GM23338 (cell line): ENCODE measurements at regions not wholly inside any gene's neighbourhood (a gene's known extent, or its start where the extent isn't known, plus 50 kb on each side); places are given as distances from the start of the nearest gene placed in this dataset.

Experiments used
- ATAC-seq: fragments of 200-7000 bp; cut with Tn5 transposase; 3 replicates; pipeline ENCODE4 v1.9.1; 2020
- DNase-seq: peaks from one replicate; pipeline ENCODE4 v3.0.0-alpha.2; 2015; ENCODE audit warnings: low spot score
- H2AFZ ChIP-seq: fragments of 200-600 bp; sonication (generic); 2 replicates; pipeline ENCODE4 v1.8.0; 2016; ENCODE audit warnings: antibody characterized with exemption, mild to moderate bottlenecking, moderate library complexity
- H3F3A ChIP-seq: fragments of 200-600 bp; sonication (generic); replicated peaks from 2 replicates; pipeline ENCODE4 v1.8.0; 2017; ENCODE audit warnings: antibody characterized with exemption, mixed run types, low read depth
- H3K27ac ChIP-seq: fragments of 200-600 bp; sonication (generic); 2 replicates; pipeline ENCODE4 v1.6.1; 2016; ENCODE audit warnings: low read depth
- H3K27me3 ChIP-seq: fragments of 200-600 bp; sonication (generic); 2 replicates; pipeline ENCODE4 v1.8.0; 2016; ENCODE audit warnings: mild to moderate bottlenecking, mixed run types, moderate library complexity; ENCODE audit not compliant: insufficient read depth
- H3K36me3 ChIP-seq: fragments of 200-600 bp; sonication (generic); 2 replicates; pipeline ENCODE4 v1.8.0; 2016; ENCODE audit warnings: mild to moderate bottlenecking; ENCODE audit not compliant: insufficient read depth
- H3K4me1 ChIP-seq: fragments of 200-600 bp; sonication (generic); 2 replicates; pipeline ENCODE4 v1.8.0; 2016; ENCODE audit warnings: mild to moderate bottlenecking, moderate library complexity; ENCODE audit not compliant: insufficient read depth
- H3K4me2 ChIP-seq: fragments of 200-600 bp; sonication (generic); 2 replicates; pipeline ENCODE4 v1.7.1; 2017; ENCODE audit warnings: mixed run types
- H3K4me3 ChIP-seq: fragments of 200-600 bp; sonication (generic); 2 replicates; pipeline ENCODE4 v1.6.1; 2016; ENCODE audit warnings: mixed run types
- H3K79me2 ChIP-seq: fragments of 200-600 bp; sonication (generic); replicated peaks from 2 replicates; pipeline ENCODE4 v1.8.0; 2017; ENCODE audit warnings: mild to moderate bottlenecking; ENCODE audit not compliant: insufficient read depth
- H3K9me2 ChIP-seq: fragments of 200-600 bp; sonication (generic); 2 replicates; pipeline ENCODE4 v1.8.0; 2017; ENCODE audit not compliant: insufficient read depth
- H4K20me1 ChIP-seq: fragments of 200-600 bp; sonication (generic); replicated peaks from 2 replicates; pipeline ENCODE4 v1.8.0; 2017; ENCODE audit warnings: mild to moderate bottlenecking; ENCODE audit not compliant: insufficient read depth
- H3K27ac Mint-ChIP-seq: 2 replicates; pipeline ENCODE4 v1.8.0; 2020; ENCODE audit warnings: inconsistent platforms, mild to moderate bottlenecking, moderate library complexity, mixed read lengths
- H3K27me3 Mint-ChIP-seq: 3 replicates; pipeline ENCODE4 v1.8.0; 2022; ENCODE audit warnings: low read depth, mild to moderate bottlenecking, moderate library complexity, mixed read lengths, inconsistent platforms; ENCODE audit not compliant: insufficient read depth, poor library complexity
- H3K36me3 Mint-ChIP-seq: 3 replicates; pipeline ENCODE4 v1.8.0; 2021; ENCODE audit warnings: low read depth, mild to moderate bottlenecking, inconsistent platforms, moderate library complexity, mixed read lengths
- H3K4me1 Mint-ChIP-seq: 3 replicates; pipeline ENCODE4 v1.8.0; 2020; ENCODE audit warnings: mild to moderate bottlenecking, inconsistent platforms, mixed read lengths
- H3K4me3 Mint-ChIP-seq: 3 replicates; pipeline ENCODE4 v1.8.0; 2021; ENCODE audit warnings: moderate library complexity, mild to moderate bottlenecking, inconsistent platforms, mixed read lengths
- H3K9me3 Mint-ChIP-seq: 3 replicates; pipeline ENCODE4 v1.8.0; 2020; ENCODE audit warnings: moderate library complexity, mild to moderate bottlenecking, inconsistent platforms, mixed read lengths
- CREB1 ChIP-seq: fragments of 250-450 bp; sonication (Bioruptor Pico); IDR thresholded peaks from 2 replicates; pipeline ENCODE4 v1.5.0; 2020; ENCODE audit warnings: low read depth, mild to moderate bottlenecking, moderate library complexity
- EZH2 ChIP-seq: fragments of 200-600 bp; sonication (generic); IDR thresholded peaks from one replicate; pipeline ENCODE4 v1.8.0; 2017; ENCODE audit warnings: antibody characterized with exemption, mild to moderate bottlenecking, low read depth; ENCODE audit not compliant: unreplicated experiment
- EZH2phosphoT487 ChIP-seq: fragments of 200-600 bp; sonication (generic); IDR thresholded peaks from one replicate; pipeline ENCODE4 v1.8.1; 2018; ENCODE audit warnings: antibody characterized with exemption; ENCODE audit not compliant: unreplicated experiment
- NANOG ChIP-seq: IDR thresholded peaks from 2 replicates; pipeline ENCODE4 v1.6.1; 2016; ENCODE audit warnings: antibody characterized with exemption, borderline replicate concordance
- POLR2AphosphoS5 ChIP-seq: IDR thresholded peaks from 2 replicates; pipeline ENCODE4 v1.6.1; 2016; ENCODE audit warnings: antibody characterized with exemption, low read depth
- STAT1 ChIP-seq: IDR thresholded peaks from one replicate; pipeline ENCODE4 v1.6.1; 2016; ENCODE audit warnings: antibody characterized with exemption; ENCODE audit not compliant: unreplicated experiment
- ZNF114 ChIP-seq: fragments of 250-450 bp; sonication (Bioruptor Pico); IDR thresholded peaks from 2 replicates; pipeline ENCODE4 v1.5.0; 2020; ENCODE audit warnings: mild to moderate bottlenecking, moderate library complexity
- TF ChIP-seq, protein P1 (sequence below), 2 experiments: fragments of 200-600 bp in 1 of 2; sonication (generic) in 1 of 2; conservative IDR thresholded peaks; 2 replicates each; pipeline versions ENCODE4 v1.5.1 to v1.6.1; 2016 to 2017; ENCODE audit warnings: antibody characterized with exemption in 2 of 2, low read depth in 2 of 2, mild to moderate bottlenecking in 2 of 2, moderate library complexity in 1 of 2
- TF ChIP-seq, protein P2 (sequence below): fragments of 250-450 bp; sonication (Bioruptor Pico); IDR thresholded peaks from 2 replicates; pipeline ENCODE4 v1.5.0; 2020; ENCODE audit warnings: mild to moderate bottlenecking, moderate library complexity
- TF ChIP-seq, protein P3 (sequence below): IDR thresholded peaks from 2 replicates; pipeline ENCODE4 v1.6.1; 2016; ENCODE audit warnings: antibody characterized with exemption

DNA sequence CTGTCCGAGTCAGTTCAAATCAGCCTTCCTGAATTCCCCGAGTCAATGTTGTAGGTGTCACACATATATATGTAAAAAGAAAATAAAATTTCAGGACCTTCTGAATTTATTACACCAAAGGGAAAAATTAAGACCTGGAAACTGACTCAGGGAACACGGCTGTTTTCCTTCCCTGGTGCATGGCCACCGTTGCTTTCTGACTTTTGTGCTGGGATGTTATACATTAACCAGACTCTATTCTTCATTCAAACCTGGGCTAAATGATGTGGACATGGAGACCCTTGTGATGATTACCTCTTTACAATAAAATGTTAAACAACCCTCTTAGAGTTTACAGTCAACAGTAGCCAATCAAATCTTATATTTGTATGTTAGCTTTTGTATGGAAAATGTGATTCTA, 51.4 kb upstream of the PLEKHG1 start:
- DNase-seq, result no peak
- Mint-ChIP-seq H3K27me3 (peaks cover 2% of the 10 kb centered on the region), H3K27ac (no peak overlapping the region), H3K36me3 (no peaks in the 10 kb centered on the region), H3K9me3 (no peaks in the 10 kb centered on the region), H3K4me1 (peaks cover 7% of the 10 kb centered on the region; the same call in 2 of the 3 replicates), H3K4me3 (no peak overlapping the region)
- no peak overlapping the region for H3K4me2 ChIP-seq
- no peaks in the 10 kb centered on the region for H3F3A ChIP-seq
- ATAC-seq, result no peak
- H3K36me3 ChIP-seq, result no peaks in the 10 kb centered on the region
- H3K9me2 ChIP-seq, result no peaks in the 10 kb centered on the region
- no peaks in the 10 kb centered on the region for H3K27me3 ChIP-seq
- TF ChIP-seq EZH2, result no peak
- TF ChIP-seq ZNF114 (CRISPR knock-in tag), result no peak
- TF ChIP-seq, protein P1, sequence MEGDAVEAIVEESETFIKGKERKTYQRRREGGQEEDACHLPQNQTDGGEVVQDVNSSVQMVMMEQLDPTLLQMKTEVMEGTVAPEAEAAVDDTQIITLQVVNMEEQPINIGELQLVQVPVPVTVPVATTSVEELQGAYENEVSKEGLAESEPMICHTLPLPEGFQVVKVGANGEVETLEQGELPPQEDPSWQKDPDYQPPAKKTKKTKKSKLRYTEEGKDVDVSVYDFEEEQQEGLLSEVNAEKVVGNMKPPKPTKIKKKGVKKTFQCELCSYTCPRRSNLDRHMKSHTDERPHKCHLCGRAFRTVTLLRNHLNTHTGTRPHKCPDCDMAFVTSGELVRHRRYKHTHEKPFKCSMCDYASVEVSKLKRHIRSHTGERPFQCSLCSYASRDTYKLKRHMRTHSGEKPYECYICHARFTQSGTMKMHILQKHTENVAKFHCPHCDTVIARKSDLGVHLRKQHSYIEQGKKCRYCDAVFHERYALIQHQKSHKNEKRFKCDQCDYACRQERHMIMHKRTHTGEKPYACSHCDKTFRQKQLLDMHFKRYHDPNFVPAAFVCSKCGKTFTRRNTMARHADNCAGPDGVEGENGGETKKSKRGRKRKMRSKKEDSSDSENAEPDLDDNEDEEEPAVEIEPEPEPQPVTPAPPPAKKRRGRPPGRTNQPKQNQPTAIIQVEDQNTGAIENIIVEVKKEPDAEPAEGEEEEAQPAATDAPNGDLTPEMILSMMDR (conservative IDR thresholded peaks at IDR 0.05; ENCODE audit: low read depth in 2 of 2), result no peak
- no peak for TF ChIP-seq POLR2AphosphoS5
- TF ChIP-seq NANOG, result no peak
- TF ChIP-seq, protein P2, sequence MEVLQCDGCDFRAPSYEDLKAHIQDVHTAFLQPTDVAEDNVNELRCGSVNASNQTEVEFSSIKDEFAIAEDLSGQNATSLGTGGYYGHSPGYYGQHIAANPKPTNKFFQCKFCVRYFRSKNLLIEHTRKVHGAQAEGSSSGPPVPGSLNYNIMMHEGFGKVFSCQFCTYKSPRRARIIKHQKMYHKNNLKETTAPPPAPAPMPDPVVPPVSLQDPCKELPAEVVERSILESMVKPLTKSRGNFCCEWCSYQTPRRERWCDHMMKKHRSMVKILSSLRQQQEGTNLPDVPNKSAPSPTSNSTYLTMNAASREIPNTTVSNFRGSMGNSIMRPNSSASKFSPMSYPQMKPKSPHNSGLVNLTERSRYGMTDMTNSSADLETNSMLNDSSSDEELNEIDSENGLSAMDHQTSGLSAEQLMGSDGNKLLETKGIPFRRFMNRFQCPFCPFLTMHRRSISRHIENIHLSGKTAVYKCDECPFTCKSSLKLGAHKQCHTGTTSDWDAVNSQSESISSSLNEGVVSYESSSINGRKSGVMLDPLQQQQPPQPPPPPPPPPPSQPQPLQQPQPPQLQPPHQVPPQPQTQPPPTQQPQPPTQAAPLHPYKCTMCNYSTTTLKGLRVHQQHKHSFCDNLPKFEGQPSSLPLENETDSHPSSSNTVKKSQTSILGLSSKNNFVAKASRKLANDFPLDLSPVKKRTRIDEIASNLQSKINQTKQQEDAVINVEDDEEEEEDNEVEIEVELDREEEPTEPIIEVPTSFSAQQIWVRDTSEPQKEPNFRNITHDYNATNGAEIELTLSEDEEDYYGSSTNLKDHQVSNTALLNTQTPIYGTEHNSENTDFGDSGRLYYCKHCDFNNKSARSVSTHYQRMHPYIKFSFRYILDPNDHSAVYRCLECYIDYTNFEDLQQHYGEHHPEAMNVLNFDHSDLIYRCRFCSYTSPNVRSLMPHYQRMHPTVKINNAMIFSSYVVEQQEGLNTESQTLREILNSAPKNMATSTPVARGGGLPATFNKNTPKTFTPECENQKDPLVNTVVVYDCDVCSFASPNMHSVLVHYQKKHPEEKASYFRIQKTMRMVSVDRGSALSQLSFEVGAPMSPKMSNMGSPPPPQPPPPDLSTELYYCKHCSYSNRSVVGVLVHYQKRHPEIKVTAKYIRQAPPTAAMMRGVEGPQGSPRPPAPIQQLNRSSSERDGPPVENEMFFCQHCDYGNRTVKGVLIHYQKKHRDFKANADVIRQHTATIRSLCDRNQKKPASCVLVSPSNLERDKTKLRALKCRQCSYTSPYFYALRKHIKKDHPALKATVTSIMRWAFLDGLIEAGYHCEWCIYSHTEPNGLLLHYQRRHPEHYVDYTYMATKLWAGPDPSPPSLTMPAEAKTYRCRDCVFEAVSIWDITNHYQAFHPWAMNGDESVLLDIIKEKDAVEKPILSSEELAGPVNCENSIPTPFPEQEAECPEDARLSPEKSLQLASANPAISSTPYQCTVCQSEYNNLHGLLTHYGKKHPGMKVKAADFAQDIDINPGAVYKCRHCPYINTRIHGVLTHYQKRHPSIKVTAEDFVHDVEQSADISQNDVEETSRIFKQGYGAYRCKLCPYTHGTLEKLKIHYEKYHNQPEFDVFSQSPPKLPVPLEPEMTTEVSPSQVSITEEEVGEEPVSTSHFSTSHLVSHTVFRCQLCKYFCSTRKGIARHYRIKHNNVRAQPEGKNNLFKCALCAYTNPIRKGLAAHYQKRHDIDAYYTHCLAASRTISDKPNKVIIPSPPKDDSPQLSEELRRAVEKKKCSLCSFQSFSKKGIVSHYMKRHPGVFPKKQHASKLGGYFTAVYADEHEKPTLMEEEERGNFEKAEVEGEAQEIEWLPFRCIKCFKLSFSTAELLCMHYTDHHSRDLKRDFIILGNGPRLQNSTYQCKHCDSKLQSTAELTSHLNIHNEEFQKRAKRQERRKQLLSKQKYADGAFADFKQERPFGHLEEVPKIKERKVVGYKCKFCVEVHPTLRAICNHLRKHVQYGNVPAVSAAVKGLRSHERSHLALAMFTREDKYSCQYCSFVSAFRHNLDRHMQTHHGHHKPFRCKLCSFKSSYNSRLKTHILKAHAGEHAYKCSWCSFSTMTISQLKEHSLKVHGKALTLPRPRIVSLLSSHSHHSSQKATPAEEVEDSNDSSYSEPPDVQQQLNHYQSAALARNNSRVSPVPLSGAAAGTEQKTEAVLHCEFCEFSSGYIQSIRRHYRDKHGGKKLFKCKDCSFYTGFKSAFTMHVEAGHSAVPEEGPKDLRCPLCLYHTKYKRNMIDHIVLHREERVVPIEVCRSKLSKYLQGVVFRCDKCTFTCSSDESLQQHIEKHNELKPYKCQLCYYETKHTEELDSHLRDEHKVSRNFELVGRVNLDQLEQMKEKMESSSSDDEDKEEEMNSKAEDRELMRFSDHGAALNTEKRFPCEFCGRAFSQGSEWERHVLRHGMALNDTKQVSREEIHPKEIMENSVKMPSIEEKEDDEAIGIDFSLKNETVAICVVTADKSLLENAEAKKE (CRISPR knock-in tag), result no peak
- no peak for TF ChIP-seq STAT1
- TF ChIP-seq EZH2phosphoT487, result no peak
- TF ChIP-seq, protein P3, sequence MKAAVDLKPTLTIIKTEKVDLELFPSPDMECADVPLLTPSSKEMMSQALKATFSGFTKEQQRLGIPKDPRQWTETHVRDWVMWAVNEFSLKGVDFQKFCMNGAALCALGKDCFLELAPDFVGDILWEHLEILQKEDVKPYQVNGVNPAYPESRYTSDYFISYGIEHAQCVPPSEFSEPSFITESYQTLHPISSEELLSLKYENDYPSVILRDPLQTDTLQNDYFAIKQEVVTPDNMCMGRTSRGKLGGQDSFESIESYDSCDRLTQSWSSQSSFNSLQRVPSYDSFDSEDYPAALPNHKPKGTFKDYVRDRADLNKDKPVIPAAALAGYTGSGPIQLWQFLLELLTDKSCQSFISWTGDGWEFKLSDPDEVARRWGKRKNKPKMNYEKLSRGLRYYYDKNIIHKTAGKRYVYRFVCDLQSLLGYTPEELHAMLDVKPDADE, result no peak
- no peak for TF ChIP-seq CREB1 (CRISPR knock-in tag)
- H2AFZ ChIP-seq, result no peak overlapping the region
- no peaks in the 10 kb centered on the region for H4K20me1 ChIP-seq
- H3K4me1 ChIP-seq, result no peaks in the 10 kb centered on the region
- no peak overlapping the region for H3K27ac ChIP-seq
- H3K79me2 ChIP-seq, result no peaks in the 10 kb centered on the region
- H3K4me3 ChIP-seq, result no peak overlapping the region
